ENCODE measurements at regions not wholly inside any gene's neighbourhood (a gene's known extent, or its start where the extent isn't known, plus 50 kb on each side); places are given as distances from the start of the nearest gene placed in this dataset.

DNA sequence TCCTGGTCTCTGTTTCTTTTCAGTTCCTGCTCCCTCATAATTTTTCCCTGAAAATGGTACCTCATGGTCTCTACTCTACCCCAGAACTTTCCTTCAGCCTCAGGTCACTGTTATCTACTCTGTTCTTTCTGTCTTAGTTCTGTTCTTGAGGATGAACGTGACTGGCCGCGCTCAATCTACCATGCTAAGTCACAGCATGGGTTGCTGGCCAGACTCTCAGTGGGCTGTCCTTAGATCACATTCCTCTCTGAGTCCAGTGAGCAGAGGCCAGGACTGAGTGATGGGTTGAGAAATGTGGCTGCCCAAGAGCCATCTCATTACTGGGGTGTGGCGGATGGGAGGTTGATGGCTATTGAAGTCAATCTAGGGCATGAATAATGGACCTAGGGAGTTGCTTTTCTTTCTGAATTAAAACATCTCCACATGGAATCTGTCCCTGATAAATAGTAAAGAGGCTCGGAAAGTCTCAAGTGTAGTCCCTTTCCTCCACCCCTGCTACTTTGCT is 164.0 kb upstream of the DTNBP1 start:
- TF ChIP-seq CTCF (IDR thresholded peaks at IDR 0.05) (no peak), POLR2AphosphoS5 (IDR thresholded peaks at IDR 0.05) (no peak), POLR2A (IDR thresholded peaks at IDR 0.05) (no peak), EP300 (IDR thresholded peaks at IDR 0.05) (no peak)

All from stomach (tissue), 4 donors.